ENCODE measurements at regions not wholly inside any gene's neighbourhood (a gene's known extent, or its start where the extent isn't known, plus 50 kb on each side); places are given as distances from the start of the nearest gene placed in this dataset.

GRCh38 chrX:38992441-38993096 lies 191.3 kb downstream of the MID1IP1 start:
- no peak for DNase-seq

- DNase-seq = no peak
Observed at GRCh38 chrX:38993500-38993899, 192.2 kb downstream of the MID1IP1 start.

- DNase-seq = no peak
Observed at GRCh38 chrX:38999099-38999498, 197.8 kb downstream of the MID1IP1 start.

- no peak for DNase-seq
Observed at GRCh38 chrX:38999967-39000745, 198.9 kb downstream of the MID1IP1 start.

GRCh38 chrX:39000802-39001201 lies 199.5 kb downstream of the MID1IP1 start:
- DNase-seq = no peak

GRCh38 chrX:39002466-39002865 lies 201.2 kb downstream of the MID1IP1 start:
- no peak for DNase-seq

- no peak for DNase-seq
Observed at GRCh38 chrX:39008549-39008948, 207.3 kb downstream of the MID1IP1 start.

GRCh38 chrX:39011454-39012221 lies 210.4 kb downstream of the MID1IP1 start:
- no peak for DNase-seq

GRCh38 chrX:39012621-39013111 lies 211.4 kb downstream of the MID1IP1 start:
- DNase-seq = no peak

- DNase-seq = no peak
Observed at GRCh38 chrX:39016556-39016955, 215.3 kb downstream of the MID1IP1 start.

GRCh38 chrX:39017077-39017476 lies 215.8 kb downstream of the MID1IP1 start:
- no peak for DNase-seq

GRCh38 chrX:39017716-39018115 lies 216.5 kb downstream of the MID1IP1 start:
- no peak for DNase-seq

GRCh38 chrX:39018541-39018940 lies 217.3 kb downstream of the MID1IP1 start:
- no peak for DNase-seq

- no peak for DNase-seq
Observed at GRCh38 chrX:39019056-39019455, 217.8 kb downstream of the MID1IP1 start.

GRCh38 chrX:39020051-39020669 lies 218.9 kb downstream of the MID1IP1 start:
- no peak for DNase-seq

- DNase-seq = no peak
Observed at GRCh38 chrX:39022106-39022505, 220.8 kb downstream of the MID1IP1 start.

- no peak for DNase-seq
Observed at GRCh38 chrX:39029221-39029620, 228.0 kb downstream of the MID1IP1 start.

- DNase-seq = no peak
Observed at GRCh38 chrX:39030636-39031035, 229.4 kb downstream of the MID1IP1 start.

GRCh38 chrX:39039890-39040289 lies 238.6 kb downstream of the MID1IP1 start:
- no peak for DNase-seq

GRCh38 chrX:39043838-39044550 lies 242.7 kb downstream of the MID1IP1 start:
- DNase-seq = no peak

GRCh38 chrX:39047174-39047573 lies 245.9 kb downstream of the MID1IP1 start:
- no peak for DNase-seq

- DNase-seq = no peak
Observed at GRCh38 chrX:39049975-39050374, 248.7 kb downstream of the MID1IP1 start.
